IMR-90 (cell line): ENCODE measurements at regions not wholly inside any gene's neighbourhood (a gene's known extent, or its start where the extent isn't known, plus 50 kb on each side); places are given as distances from the start of the nearest gene placed in this dataset.

Experiments
- ATAC-seq: fragments of 200-7000 bp; cut with Tn5 transposase; 2 replicates; pipeline ENCODE4 v1.9.1; 2020; ENCODE audit warnings: low read depth, mild to moderate bottlenecking, moderate library complexity
- BruUV-seq: library from RNA; stranded (reverse); fragments of 400-500 nt; replicated peaks from 2 replicates; lab custom pipeline; 2021; lab: Mats Ljungman, UMichigan
- CTCF ChIA-PET: fragments of 300-600 bp; formaldehyde crosslinking; extraction: SDS; loops from one replicate; lab custom pipeline; 2021; ENCODE audit warnings: antibody characterized with exemption; lab: Yijun Ruan, JAX
- POLR2A ChIA-PET: fragments of 300-600 bp; sonication (Branson Sonifier 250); formaldehyde crosslinking; loops from one replicate; lab custom pipeline; 2022; ENCODE audit warnings: antibody characterized with exemption; ENCODE audit not compliant: unreplicated experiment; lab: Charles Lee
- DNase-seq: peaks from one replicate; pipeline ENCODE4 v3.0.0; 2013
- H2AFZ ChIP-seq: replicated peaks from 2 replicates; pipeline ENCODE3; 2013; ENCODE audit warnings: low read length, mild to moderate bottlenecking; ENCODE audit not compliant: poor library complexity
- H2AK5ac ChIP-seq: 2 replicates; pipeline ENCODE4 v1.6.1; 2013; ENCODE audit warnings: low read depth, low read length, inconsistent platforms
- H2AK9ac ChIP-seq: replicated peaks from 2 replicates; pipeline ENCODE3; 2013; ENCODE audit warnings: mild to moderate bottlenecking, low read depth, low read length, moderate library complexity; ENCODE audit not compliant: poor library complexity
- H2BK120ac ChIP-seq: 2 replicates; pipeline ENCODE4 v1.6.1; 2013; ENCODE audit warnings: low read depth, low read length, inconsistent platforms
- H2BK15ac ChIP-seq: 3 replicates; pipeline ENCODE4 v1.6.1; 2013; ENCODE audit warnings: low read depth, low read length, inconsistent platforms
- H2BK20ac ChIP-seq: 2 replicates; pipeline ENCODE4 v1.6.1; 2013; ENCODE audit warnings: low read depth, mild to moderate bottlenecking, inconsistent platforms, low read length, moderate library complexity
- H2BK5ac ChIP-seq: 2 replicates; pipeline ENCODE4 v1.6.1; 2013; ENCODE audit warnings: mild to moderate bottlenecking, low read depth, low read length, inconsistent platforms; ENCODE audit not compliant: poor library complexity, severe bottlenecking
- H3K14ac ChIP-seq: replicated peaks from 2 replicates; pipeline ENCODE4 v1.6.1; 2013; ENCODE audit warnings: low read depth, low read length, inconsistent platforms
- H3K18ac ChIP-seq: 2 replicates; pipeline ENCODE4 v1.6.1; 2013; ENCODE audit warnings: low read depth, low read length, control low read depth
- H3K23ac ChIP-seq: 2 replicates; pipeline ENCODE4 v1.6.1; 2013; ENCODE audit warnings: low read depth, low read length, inconsistent platforms
- H3K27ac ChIP-seq: 2 replicates; pipeline ENCODE4 v1.5.1; 2013; ENCODE audit warnings: mild to moderate bottlenecking, control low read depth, low read length; ENCODE audit not compliant: insufficient read depth
- H3K27me3 ChIP-seq: 2 replicates; pipeline ENCODE4 v1.6.1; 2013; ENCODE audit warnings: low read length; ENCODE audit not compliant: control insufficient read depth, insufficient read depth
- H3K36me3 ChIP-seq: 2 replicates; pipeline ENCODE4 v1.6.1; 2013; ENCODE audit warnings: low read length, mixed read lengths; ENCODE audit not compliant: control insufficient read depth, insufficient read depth
- H3K4ac ChIP-seq: 2 replicates; pipeline ENCODE4 v1.6.1; 2013; ENCODE audit warnings: low read depth, low read length, inconsistent platforms
- H3K4me1 ChIP-seq: 2 replicates; pipeline ENCODE4 v1.6.1; 2013; ENCODE audit warnings: low read length, mixed read lengths; ENCODE audit not compliant: control insufficient read depth, insufficient read depth
- H3K4me2 ChIP-seq: 2 replicates; pipeline ENCODE4 v1.6.1; 2013; ENCODE audit warnings: low read depth, mild to moderate bottlenecking, control low read depth, low read length, moderate library complexity
- H3K4me3 ChIP-seq: 2 replicates; pipeline ENCODE4 v1.5.1; 2013; ENCODE audit warnings: low read depth, mild to moderate bottlenecking, control low read depth, low read length, moderate library complexity; ENCODE audit not compliant: insufficient read depth
- H3K56ac ChIP-seq: 2 replicates; pipeline ENCODE4 v1.6.1; 2013; ENCODE audit warnings: low read length, inconsistent platforms; ENCODE audit not compliant: insufficient read depth; ENCODE audit errors: extremely low read depth
- H3K79me1 ChIP-seq, 2 experiments: 2 replicates each; pipeline ENCODE4 v1.6.1; 2013; ENCODE audit warnings: low read length in 2 of 2, inconsistent platforms in 1 of 2, low read depth in 1 of 2
- H3K9ac ChIP-seq: 2 replicates; pipeline ENCODE4 v1.6.1; 2013; ENCODE audit warnings: low read depth, low read length, control low read depth
- H3K9me1 ChIP-seq: 2 replicates; pipeline ENCODE4 v1.6.1; 2013; ENCODE audit warnings: low read length, inconsistent platforms; ENCODE audit not compliant: insufficient read depth
- H3K9me3 ChIP-seq: 2 replicates; pipeline ENCODE4 v1.6.1; 2013; ENCODE audit warnings: low read length; ENCODE audit not compliant: control insufficient read depth, insufficient read depth
- H4K20me1 ChIP-seq: 2 replicates; pipeline ENCODE4 v1.6.1; 2013; ENCODE audit warnings: low read length, inconsistent platforms; ENCODE audit not compliant: insufficient read depth
- H4K5ac ChIP-seq: 2 replicates; pipeline ENCODE4 v1.6.1; 2013; ENCODE audit warnings: mild to moderate bottlenecking, low read depth, low read length, control low read depth
- H4K8ac ChIP-seq, 2 experiments: 2 replicates each; pipeline ENCODE4 v1.6.1; 2013; ENCODE audit warnings: low read depth in 2 of 2, low read length in 2 of 2, control low read depth in 1 of 2, inconsistent platforms in 1 of 2
- H4K91ac ChIP-seq: 2 replicates; pipeline ENCODE4 v1.6.1; 2013; ENCODE audit warnings: low read depth, low read length, inconsistent platforms; ENCODE audit not compliant: insufficient read depth
- WGBS, 2 experiments: methylation state at CpG; one replicate each; pipeline versions ENCODE4 v1.1.5 to v1.1.7; 2013; ENCODE audit warnings: missing lambda C conversion rate in 2 of 2; ENCODE audit not compliant: insufficient read length in 1 of 2; ENCODE audit errors: extremely low coverage in 2 of 2; 5-methylcytosine and 5-hydroxymethylcytosine counted together
- dilution Hi-C: fragments of 300-500 bp; cut with HindIII; formaldehyde crosslinking; loops from one replicate; pipeline ENCODE4 v1.14.3; 2018; ENCODE audit warnings: low sequenced_read_pairs; ENCODE audit not compliant: unreplicated experiment
- in situ Hi-C: fragments of 300-500 bp; cut with MboI; formaldehyde crosslinking; loops from 3 replicates; pipeline ENCODE4 v1.14.3; 2019; ENCODE audit warnings: low sequenced_read_pairs, inconsistent platforms, mixed read lengths
- intact Hi-C: fragments of 100-400 bp; cut with micrococcal nuclease; formaldehyde crosslinking; loops from 2 replicates; pipeline ENCODE4 v1.10.0; 2022
- TF ChIP-seq, protein P1 (sequence below): fragments of 150-350 bp; IDR thresholded peaks from 2 replicates; pipeline ENCODE4 v1.6.1; 2016; ENCODE audit warnings: low read depth, mild to moderate bottlenecking, low read length, moderate library complexity, borderline replicate concordance

GRCh38 chr17:51422634-51423033, 162.3 kb downstream of the UTP18 start:
- H4K8ac ChIP-seq = no peak overlapping the region
- no peak overlapping the region for H3K4me3 ChIP-seq
- no peaks in the 10 kb centered on the region for H4K20me1 ChIP-seq
- no peaks in the 10 kb centered on the region for H3K27me3 ChIP-seq
- H3K4me2 ChIP-seq = no peak overlapping the region
- H3K9me1 ChIP-seq = no peaks in the 10 kb centered on the region
- no peak overlapping the region for H3K23ac ChIP-seq
- WGBS, 2 experiments = 23% methylated on average over 2 of the region's 3 CpGs; no CpG with 5 or more reads in 1 of the 2 experiments
- H3K9ac ChIP-seq = no peak overlapping the region
- no peak overlapping the region for H3K4ac ChIP-seq
- ATAC-seq (no peak), DNase-seq (no peak)
- H4K91ac ChIP-seq = no peak overlapping the region
- H2BK120ac ChIP-seq = no peak overlapping the region
- H2BK15ac ChIP-seq = no peak overlapping the region
- no peak overlapping the region for H3K14ac ChIP-seq
- dilution Hi-C loops = no loop called here
- no peak overlapping the region for H2BK20ac ChIP-seq
- H3K27ac ChIP-seq = no peak overlapping the region
- no peak overlapping the region for H3K18ac ChIP-seq
- no peaks in the 10 kb centered on the region for H3K36me3 ChIP-seq
- H3K9me3 ChIP-seq = no peaks in the 10 kb centered on the region
- H2AK9ac ChIP-seq = no peak overlapping the region
- intact Hi-C loops = no loop called here
- no peaks in the 10 kb centered on the region for H3K79me1 ChIP-seq
- TF ChIP-seq, protein P1, sequence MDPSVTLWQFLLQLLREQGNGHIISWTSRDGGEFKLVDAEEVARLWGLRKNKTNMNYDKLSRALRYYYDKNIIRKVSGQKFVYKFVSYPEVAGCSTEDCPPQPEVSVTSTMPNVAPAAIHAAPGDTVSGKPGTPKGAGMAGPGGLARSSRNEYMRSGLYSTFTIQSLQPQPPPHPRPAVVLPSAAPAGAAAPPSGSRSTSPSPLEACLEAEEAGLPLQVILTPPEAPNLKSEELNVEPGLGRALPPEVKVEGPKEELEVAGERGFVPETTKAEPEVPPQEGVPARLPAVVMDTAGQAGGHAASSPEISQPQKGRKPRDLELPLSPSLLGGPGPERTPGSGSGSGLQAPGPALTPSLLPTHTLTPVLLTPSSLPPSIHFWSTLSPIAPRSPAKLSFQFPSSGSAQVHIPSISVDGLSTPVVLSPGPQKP = no peak
- H2AFZ ChIP-seq = no peak overlapping the region
- no peaks in the 10 kb centered on the region for H3K4me1 ChIP-seq
- in situ Hi-C loops = no loop called here
- no TSS peak for BruUV-seq
- ChIA-PET POLR2A (no interaction called here), CTCF (no interaction called here)
- no peak overlapping the region for H2AK5ac ChIP-seq
- no peak overlapping the region for H3K56ac ChIP-seq
- no peak overlapping the region for H2BK5ac ChIP-seq
- no peak overlapping the region for H4K5ac ChIP-seq
